ENCODE measurements at regions not wholly inside any gene's neighbourhood (a gene's known extent, or its start where the extent isn't known, plus 50 kb on each side); places are given as distances from the start of the nearest gene placed in this dataset.

- H3K4me1 ChIP-seq (ENCODE audit: low read depth): peaks cover 22% of the 10 kb centered on the region
- no peak for ATAC-seq
- no peaks in the 10 kb centered on the region for H3K9me3 ChIP-seq
- intact Hi-C loops (cut with DNase I, micrococcal nuclease): loop anchor here in 1 of 2 donors (10.0 kb wide), 1 partner anchor 57 kb away; the partner anchor contains the start of gene HES1
- H3K4me3 ChIP-seq: no peak overlapping the region
- no peak for DNase-seq
- TF ChIP-seq CTCF (IDR thresholded peaks at IDR 0.05): no peak
- H3K36me3 ChIP-seq (ENCODE audit: low read depth): no peaks in the 10 kb centered on the region
Observed at GRCh38 chr3:194078045-194078821, 57.7 kb upstream of the HES1 start.

- H3K4me3 ChIP-seq: no peak overlapping the region
- no peak for DNase-seq
- no peaks in the 10 kb centered on the region for H3K9me3 ChIP-seq
- no peak for TF ChIP-seq CTCF (IDR thresholded peaks at IDR 0.05)
- H3K4me1 ChIP-seq (ENCODE audit: low read depth): peaks cover 21% of the 10 kb centered on the region
- intact Hi-C loops (cut with DNase I, micrococcal nuclease): loop anchor here in 1 of 2 donors (10.0 kb wide), 1 partner anchor 55 kb away; the partner anchor contains the start of gene HES1
- H3K36me3 ChIP-seq (ENCODE audit: low read depth): no peaks in the 10 kb centered on the region
- no peak for ATAC-seq
Observed at GRCh38 chr3:194079702-194080172, 56.2 kb upstream of the HES1 start.

GRCh38 chr3:194080436-194080835 is 55.5 kb upstream of the HES1 start:
- H3K9me3 ChIP-seq: no peaks in the 10 kb centered on the region
- ATAC-seq: peak; percentile 2
- no peaks in the 10 kb centered on the region for H3K36me3 ChIP-seq (ENCODE audit: low read depth)
- no peak for TF ChIP-seq CTCF (IDR thresholded peaks at IDR 0.05)
- intact Hi-C loops (cut with DNase I, micrococcal nuclease): no loop called here
- peaks cover 20% of the 10 kb centered on the region for H3K4me1 ChIP-seq (ENCODE audit: low read depth)
- H3K4me3 ChIP-seq: no peak overlapping the region
- no peak for DNase-seq

- Histone ChIP-seq H3K9me3 (no peaks in the 10 kb centered on the region), H3K4me3 (no peak overlapping the region), H3K4me1 (ENCODE audit: low read depth) (peaks cover 19% of the 10 kb centered on the region), H3K36me3 (ENCODE audit: low read depth) (no peaks in the 10 kb centered on the region)
- intact Hi-C loops (cut with DNase I, micrococcal nuclease): no loop called here
- no peak for TF ChIP-seq CTCF (IDR thresholded peaks at IDR 0.05)
- peak in 1 of 3 donors; percentile 62 for DNase-seq
- peak; percentile 86 for ATAC-seq
Observed at GRCh38 chr3:194080913-194081800, 54.8 kb upstream of the HES1 start.

GRCh38 chr3:194081826-194082225 is 54.1 kb upstream of the HES1 start:
- no peaks in the 10 kb centered on the region for H3K9me3 ChIP-seq
- ATAC-seq: no peak
- intact Hi-C loops (cut with DNase I, micrococcal nuclease): no loop called here
- H3K36me3 ChIP-seq (ENCODE audit: low read depth): no peaks in the 10 kb centered on the region
- DNase-seq: no peak
- peaks cover 19% of the 10 kb centered on the region for H3K4me1 ChIP-seq (ENCODE audit: low read depth)
- H3K4me3 ChIP-seq: no peak overlapping the region
- no peak for TF ChIP-seq CTCF (IDR thresholded peaks at IDR 0.05)
